ACC112 (cell line): ENCODE measurements at regions not wholly inside any gene's neighbourhood (a gene's known extent, or its start where the extent isn't known, plus 50 kb on each side); places are given as distances from the start of the nearest gene placed in this dataset.

ENCODE experiments used
- H2AFZ ChIP-seq: fragments of 200-600 bp; sonication (generic); one replicate; pipeline ENCODE4 v1.6.0; 2017; ENCODE audit warnings: antibody characterized with exemption, low read length; ENCODE audit not compliant: unreplicated experiment
- H3K27ac ChIP-seq: fragments of 200-600 bp; sonication (generic); 2 replicates; pipeline ENCODE4 v1.5.1; 2014; ENCODE audit warnings: low read depth, mild to moderate bottlenecking, antibody characterized with exemption, low read length, moderate library complexity
- H3K27me3 ChIP-seq: fragments of 200-600 bp; sonication (generic); 2 replicates; pipeline ENCODE4 v1.6.1; 2014; ENCODE audit warnings: mild to moderate bottlenecking, antibody characterized with exemption, low read length, moderate library complexity, mixed read lengths; ENCODE audit not compliant: insufficient read depth
- H3K36me3 ChIP-seq: fragments of 200-600 bp; sonication (generic); 2 replicates; pipeline ENCODE4 v1.6.1; 2016; ENCODE audit warnings: mild to moderate bottlenecking, antibody characterized with exemption, low read length, moderate library complexity, mixed read lengths; ENCODE audit not compliant: insufficient read depth
- H3K4me1 ChIP-seq: fragments of 200-600 bp; sonication (generic); one replicate; pipeline ENCODE4 v1.6.1; 2016; ENCODE audit warnings: low read length, mixed read lengths; ENCODE audit not compliant: insufficient read depth, unreplicated experiment, control insufficient read depth
- H3K4me3 ChIP-seq: fragments of 200-600 bp; sonication (generic); 2 replicates; pipeline ENCODE4 v1.5.1; 2014; ENCODE audit warnings: mild to moderate bottlenecking, low read depth, low read length
- H3K79me2 ChIP-seq: fragments of 200-600 bp; sonication (generic); one replicate; pipeline ENCODE4 v1.6.0; 2016; ENCODE audit warnings: low read length; ENCODE audit not compliant: control insufficient read depth, unreplicated experiment, insufficient read depth

DNA sequence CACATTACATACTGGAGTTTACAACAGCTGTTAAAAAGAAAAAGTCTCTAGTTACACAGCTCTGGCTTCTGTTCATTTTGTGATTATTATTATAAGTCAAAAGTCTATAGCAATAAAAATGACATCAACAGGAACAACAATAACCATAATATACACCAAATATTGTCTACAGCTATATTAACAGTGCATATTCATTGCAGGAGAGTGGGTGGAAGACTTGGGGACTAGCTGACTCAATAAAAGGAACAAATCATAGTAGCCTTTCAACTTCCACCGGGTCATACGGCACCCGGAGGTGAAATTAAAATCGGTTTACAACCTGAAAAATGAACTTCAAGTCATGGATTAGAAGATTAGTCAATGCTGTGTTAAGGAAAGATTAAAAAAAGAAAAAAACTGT is 642.1 kb downstream of the SATB2 start:
- Histone ChIP-seq H2AFZ (no peak overlapping the region), H3K27ac (no peak overlapping the region), H3K79me2 (no peaks in the 10 kb centered on the region), H3K4me3 (no peak overlapping the region), H3K27me3 (no peaks in the 10 kb centered on the region), H3K4me1 (no peaks in the 10 kb centered on the region), H3K36me3 (no peaks in the 10 kb centered on the region)

DNA sequence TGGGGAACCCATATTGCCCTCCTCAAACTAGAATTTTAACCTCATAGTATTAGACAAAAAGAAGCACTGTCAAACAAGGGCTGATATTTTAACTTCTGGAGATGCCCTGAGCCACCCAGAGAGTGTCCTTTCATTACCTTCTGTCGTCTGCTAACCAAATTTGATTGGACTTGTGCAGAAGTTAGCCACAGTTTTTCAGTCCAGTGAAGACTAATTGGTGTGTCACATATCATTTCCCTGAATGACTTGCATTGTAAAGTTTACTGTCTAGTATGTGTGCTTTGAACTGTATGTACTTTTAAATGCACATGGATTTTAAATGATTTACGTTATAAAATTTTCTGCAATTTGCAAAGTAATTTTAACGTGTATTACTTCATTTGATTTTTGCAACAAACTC is 646.5 kb downstream of the SATB2 start:
- no peak overlapping the region for H3K4me3 ChIP-seq
- H3K4me1 ChIP-seq: no peaks in the 10 kb centered on the region
- H3K79me2 ChIP-seq: no peaks in the 10 kb centered on the region
- no peak overlapping the region for H2AFZ ChIP-seq
- H3K36me3 ChIP-seq: no peaks in the 10 kb centered on the region
- no peak overlapping the region for H3K27ac ChIP-seq
- H3K27me3 ChIP-seq: no peaks in the 10 kb centered on the region

DNA sequence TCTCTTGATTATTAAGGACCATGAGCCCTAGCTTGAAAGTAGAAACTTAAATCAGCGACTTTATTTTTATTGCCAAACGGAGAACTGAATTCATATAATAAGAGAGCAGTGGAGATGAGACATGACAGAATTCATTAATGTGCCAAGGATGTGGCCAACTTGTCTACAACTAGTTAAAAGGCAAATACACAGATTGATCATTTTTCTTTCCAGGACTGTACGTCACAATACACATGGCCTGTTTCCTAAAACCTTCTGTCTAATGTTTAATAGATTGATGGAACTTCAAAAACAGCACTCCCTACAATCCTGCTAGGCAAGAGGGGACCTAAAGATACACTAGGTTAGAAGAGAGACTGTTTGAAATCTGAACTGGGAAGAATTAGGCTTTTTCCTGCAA is 647.8 kb downstream of the SATB2 start:
- Histone ChIP-seq H3K27ac (no peak overlapping the region), H3K27me3 (no peaks in the 10 kb centered on the region), H3K4me1 (no peaks in the 10 kb centered on the region), H3K36me3 (no peaks in the 10 kb centered on the region), H3K4me3 (no peak overlapping the region), H2AFZ (no peak overlapping the region), H3K79me2 (no peaks in the 10 kb centered on the region)

DNA sequence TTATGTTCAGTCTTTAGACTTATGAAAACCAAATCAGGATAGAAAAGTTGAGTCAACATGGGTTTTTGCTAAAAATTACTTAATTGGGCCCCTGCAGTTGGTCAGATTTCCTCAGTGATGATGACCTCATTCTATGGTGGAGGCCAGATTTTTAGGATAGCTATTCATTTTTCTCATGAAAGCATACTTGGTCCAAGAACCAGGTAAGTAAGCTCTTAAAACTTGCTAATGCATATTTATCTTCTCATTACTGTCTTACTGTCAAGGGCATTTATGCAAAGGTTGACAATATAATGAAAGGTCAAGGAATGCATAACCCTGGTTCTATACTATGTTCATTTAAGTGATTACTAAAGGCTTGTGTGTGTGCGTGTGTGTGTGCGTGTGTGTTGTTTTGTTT is 650.6 kb downstream of the SATB2 start:
- no peaks in the 10 kb centered on the region for H3K36me3 ChIP-seq
- no peaks in the 10 kb centered on the region for H3K27me3 ChIP-seq
- H3K79me2 ChIP-seq: no peaks in the 10 kb centered on the region
- H2AFZ ChIP-seq: no peak overlapping the region
- no peak overlapping the region for H3K27ac ChIP-seq
- H3K4me3 ChIP-seq: no peak overlapping the region
- no peaks in the 10 kb centered on the region for H3K4me1 ChIP-seq

DNA sequence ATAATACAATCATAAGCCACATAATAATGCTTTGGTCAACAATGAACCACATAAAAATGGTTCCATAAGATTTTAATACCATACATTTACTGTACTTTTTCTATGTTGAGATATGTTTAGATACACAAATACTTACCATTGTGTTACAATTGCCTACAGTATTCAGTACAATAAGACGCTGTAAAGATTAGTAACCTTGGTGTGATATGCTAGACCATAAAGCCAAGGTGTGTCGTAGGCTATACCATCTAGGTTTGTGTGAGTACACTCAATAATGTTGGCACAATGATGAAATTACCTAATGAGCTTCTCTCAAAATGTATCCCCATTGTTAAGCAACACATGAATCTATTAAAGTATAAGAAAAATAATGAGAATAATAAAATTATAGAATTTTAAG is 662.3 kb downstream of the SATB2 start:
- Histone ChIP-seq H2AFZ (no peak overlapping the region), H3K36me3 (no peaks in the 10 kb centered on the region), H3K27me3 (peaks cover 6% of the 10 kb centered on the region; the same call in 1 of the 2 replicates), H3K79me2 (no peaks in the 10 kb centered on the region), H3K4me1 (no peaks in the 10 kb centered on the region), H3K4me3 (no peak overlapping the region), H3K27ac (no peak overlapping the region)

DNA sequence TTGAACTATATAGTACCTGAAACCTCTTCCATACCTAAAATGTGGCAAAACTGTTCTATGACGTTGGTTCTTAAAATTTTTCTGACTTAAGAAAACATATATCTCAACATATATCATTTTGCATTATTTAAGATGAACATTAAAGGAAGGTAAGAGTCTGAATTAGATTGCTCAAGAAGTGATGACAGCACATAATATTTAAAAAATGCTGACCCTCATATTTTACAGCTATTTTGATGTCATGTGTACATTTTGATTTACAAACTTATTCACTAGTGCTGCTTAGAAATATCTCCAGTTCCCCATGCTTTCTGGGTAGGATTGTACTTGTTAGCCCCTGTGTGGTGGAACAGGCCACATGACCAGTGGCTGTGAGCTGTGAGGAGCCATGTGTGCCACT is 666.1 kb downstream of the SATB2 start:
- Histone ChIP-seq H3K4me3 (no peak overlapping the region), H3K27me3 (peaks cover 6% of the 10 kb centered on the region; the same call in 1 of the 2 replicates), H2AFZ (no peak overlapping the region), H3K79me2 (no peaks in the 10 kb centered on the region), H3K27ac (no peak overlapping the region), H3K36me3 (no peaks in the 10 kb centered on the region), H3K4me1 (no peaks in the 10 kb centered on the region)

DNA sequence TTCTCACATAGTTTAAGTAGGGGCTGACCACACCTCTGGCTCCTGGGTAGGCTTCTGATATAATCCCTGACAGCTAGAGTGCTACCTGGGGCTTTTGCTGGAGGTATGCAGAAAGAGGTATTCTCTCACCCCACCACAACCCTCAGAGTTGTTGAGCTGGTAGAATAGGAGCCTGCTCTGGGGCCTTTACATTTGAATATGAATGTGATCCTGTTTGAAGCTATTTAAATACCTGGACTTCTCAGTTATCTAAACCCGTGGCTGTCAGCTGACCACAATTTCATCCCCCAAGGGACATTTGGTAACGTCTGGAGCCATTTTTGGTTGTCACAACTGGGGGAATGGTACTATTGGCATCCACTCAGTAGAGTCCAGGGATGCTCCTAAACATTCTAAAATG is 669.1 kb downstream of the SATB2 start:
- no peak overlapping the region for H2AFZ ChIP-seq
- H3K4me3 ChIP-seq: no peak overlapping the region
- H3K36me3 ChIP-seq: no peaks in the 10 kb centered on the region

DNA sequence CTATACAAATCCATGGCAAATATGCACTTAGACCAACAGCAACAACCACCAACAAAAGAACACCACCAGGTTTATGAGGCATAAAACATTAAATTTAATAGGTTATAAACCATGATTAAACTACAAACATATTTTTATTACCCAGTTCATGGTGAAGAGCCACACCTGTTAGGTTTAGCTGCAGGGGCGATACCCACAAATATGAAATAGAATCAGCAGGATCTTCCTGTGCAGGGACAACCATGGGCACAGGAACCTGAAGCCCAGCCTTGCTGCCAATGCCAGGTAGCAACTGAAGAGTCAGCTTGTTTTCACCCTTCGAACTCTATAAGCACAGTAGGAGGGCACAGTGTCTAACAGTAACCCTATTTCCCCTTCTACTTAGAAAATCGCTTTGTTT is 675.0 kb downstream of the SATB2 start:
- H3K79me2 ChIP-seq: no peaks in the 10 kb centered on the region
- no peak overlapping the region for H3K27ac ChIP-seq
- H3K4me3 ChIP-seq: no peak overlapping the region
- no peaks in the 10 kb centered on the region for H3K27me3 ChIP-seq
- H2AFZ ChIP-seq: no peak overlapping the region
- H3K36me3 ChIP-seq: no peaks in the 10 kb centered on the region
- H3K4me1 ChIP-seq: no peaks in the 10 kb centered on the region

More for the DNA sequence above, 669.1 kb downstream of the SATB2 start:
- H3K27me3 ChIP-seq: peaks cover 6% of the 10 kb centered on the region; the same call in 1 of the 2 replicates
- no peak overlapping the region for H3K27ac ChIP-seq
- no peaks in the 10 kb centered on the region for H3K4me1 ChIP-seq
- no peaks in the 10 kb centered on the region for H3K79me2 ChIP-seq

DNA sequence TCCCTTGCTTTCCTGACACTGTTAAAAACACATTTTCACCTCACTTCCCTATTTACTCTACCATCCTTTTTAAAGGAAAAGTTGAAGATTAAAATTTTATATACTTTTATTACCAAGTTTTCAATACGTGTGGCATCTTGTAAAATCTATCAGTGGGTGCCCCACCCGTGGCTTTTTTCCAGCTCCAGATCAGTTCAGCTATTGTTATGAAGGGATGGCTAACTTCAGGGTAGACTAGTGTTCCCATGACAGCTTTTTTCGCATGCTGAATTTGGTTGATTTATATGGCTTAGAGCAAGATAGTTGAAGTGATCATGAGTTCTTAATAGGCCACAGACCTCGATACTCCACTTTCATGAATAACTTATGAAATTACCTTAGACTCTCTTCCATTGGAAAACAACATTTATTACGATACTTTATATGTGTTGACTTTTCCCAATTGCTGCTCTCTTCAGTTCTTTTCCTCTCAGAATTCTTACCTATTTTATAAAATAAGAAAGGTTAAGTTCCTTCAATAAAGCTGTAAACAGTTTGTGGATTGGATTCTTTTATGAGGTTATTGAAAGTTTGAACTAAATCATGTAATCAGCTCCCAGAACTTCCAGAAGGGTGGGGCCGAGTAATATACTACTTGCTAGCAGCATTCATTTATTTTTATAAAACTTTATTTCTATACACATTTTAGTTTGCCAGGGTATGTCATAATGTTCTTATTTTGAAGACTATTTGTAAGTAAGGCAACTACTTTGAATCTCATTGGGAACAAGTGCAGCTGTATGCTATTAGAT is 680.9 kb downstream of the SATB2 start:
- Histone ChIP-seq H3K27me3 (no peaks in the 10 kb centered on the region), H3K4me3 (no peak overlapping the region), H3K79me2 (no peaks in the 10 kb centered on the region), H3K4me1 (no peaks in the 10 kb centered on the region), H3K36me3 (no peaks in the 10 kb centered on the region), H3K27ac (no peak overlapping the region), H2AFZ (no peak overlapping the region)

DNA sequence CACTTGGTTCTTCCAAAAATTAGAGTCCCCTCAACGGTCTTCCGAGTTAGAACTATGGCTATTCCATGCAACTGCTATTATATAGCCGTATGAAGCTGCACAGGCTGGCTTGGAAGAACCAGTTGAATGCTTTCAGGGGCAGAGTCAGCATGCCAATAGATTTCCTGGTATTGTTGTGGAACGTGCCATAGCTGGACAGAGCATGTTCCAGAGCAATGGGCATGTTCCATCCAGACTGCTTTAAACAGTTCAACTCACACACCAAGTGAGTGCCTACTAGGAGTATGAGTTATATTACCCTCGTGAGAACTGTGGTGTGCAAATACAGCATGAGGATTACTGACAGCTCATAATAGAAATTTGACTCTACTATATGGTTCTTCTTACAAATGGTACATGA is 682.0 kb downstream of the SATB2 start:
- Histone ChIP-seq H3K4me1 (no peaks in the 10 kb centered on the region), H2AFZ (no peak overlapping the region), H3K27me3 (no peaks in the 10 kb centered on the region), H3K79me2 (no peaks in the 10 kb centered on the region), H3K27ac (no peak overlapping the region), H3K36me3 (no peaks in the 10 kb centered on the region), H3K4me3 (peak overlapping the region; percentile 70)

DNA sequence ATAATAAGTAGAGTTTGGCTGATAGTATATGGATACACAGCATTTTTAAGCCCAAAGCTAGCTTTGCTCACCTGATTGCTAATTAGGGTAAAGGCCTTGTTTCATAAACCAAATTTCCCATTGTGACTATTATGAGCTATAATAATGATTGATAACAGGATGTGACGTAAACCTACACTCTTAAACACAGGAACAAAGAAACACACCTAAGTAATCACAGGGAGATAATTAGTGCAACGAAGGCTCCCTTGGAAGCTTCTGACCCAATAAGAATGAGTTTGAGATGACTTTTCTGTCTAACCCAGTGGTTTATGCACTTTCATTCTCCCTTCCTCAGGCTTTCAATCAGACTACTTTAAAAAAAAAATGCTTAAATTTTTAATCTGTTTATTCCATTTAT is 683.2 kb downstream of the SATB2 start:
- H3K27me3 ChIP-seq: no peaks in the 10 kb centered on the region
- peak overlapping the region; percentile 70 for H3K4me3 ChIP-seq
- no peaks in the 10 kb centered on the region for H3K79me2 ChIP-seq
- no peaks in the 10 kb centered on the region for H3K36me3 ChIP-seq
- no peak overlapping the region for H3K27ac ChIP-seq
- no peaks in the 10 kb centered on the region for H3K4me1 ChIP-seq
- no peak overlapping the region for H2AFZ ChIP-seq
